Hippocampal formation (tissue), 2 donors: ENCODE measurements at regions not wholly inside any gene's neighbourhood (a gene's known extent, or its start where the extent isn't known, plus 50 kb on each side); places are given as distances from the start of the nearest gene placed in this dataset.

Experiments used
- DNase-seq, 2 donors: peaks; one replicate each; lab custom pipeline; 2025; lab: John Stamatoyannopoulos, UW

DNA sequence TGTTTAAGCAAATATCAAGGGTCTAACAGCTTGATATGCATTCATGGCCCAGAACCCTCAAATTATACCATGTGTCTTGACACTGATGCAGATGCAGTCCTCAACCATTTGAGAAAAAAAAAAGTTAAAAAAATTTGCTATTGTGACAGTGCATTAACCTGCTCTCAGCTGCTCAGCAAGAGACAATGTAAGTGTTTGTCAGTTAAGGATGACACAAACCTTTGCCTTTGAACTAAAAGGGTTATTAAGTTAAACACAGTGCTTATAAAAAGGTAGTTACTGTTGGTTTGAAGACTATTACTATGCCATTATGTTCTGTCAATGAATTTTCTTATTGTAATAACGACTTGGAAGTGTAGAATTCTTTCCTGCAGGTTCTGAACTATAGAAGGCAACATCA lies 655.6 kb upstream of the NEGR1 start:
- DNase-seq, result no peak

DNA sequence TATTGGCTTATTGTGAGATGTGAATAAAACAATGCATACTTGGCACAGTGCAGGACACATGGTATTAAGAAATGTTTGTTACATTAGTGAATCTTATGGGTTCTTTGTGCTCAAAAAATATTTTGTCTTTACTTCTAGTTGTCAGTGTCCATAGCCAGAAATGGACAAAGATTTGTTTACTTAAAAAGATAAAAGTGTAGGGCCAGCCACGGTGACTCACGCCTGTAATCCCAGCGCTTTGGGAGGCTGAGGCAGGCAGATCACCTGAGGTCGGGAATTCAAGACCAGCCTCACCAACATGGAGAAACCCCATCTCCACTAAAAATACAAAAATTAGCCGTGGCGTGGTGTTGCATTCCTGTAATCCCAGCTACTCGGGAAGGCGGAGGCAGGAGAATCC lies 654.6 kb upstream of the NEGR1 start:
- DNase-seq, result no peak

DNA sequence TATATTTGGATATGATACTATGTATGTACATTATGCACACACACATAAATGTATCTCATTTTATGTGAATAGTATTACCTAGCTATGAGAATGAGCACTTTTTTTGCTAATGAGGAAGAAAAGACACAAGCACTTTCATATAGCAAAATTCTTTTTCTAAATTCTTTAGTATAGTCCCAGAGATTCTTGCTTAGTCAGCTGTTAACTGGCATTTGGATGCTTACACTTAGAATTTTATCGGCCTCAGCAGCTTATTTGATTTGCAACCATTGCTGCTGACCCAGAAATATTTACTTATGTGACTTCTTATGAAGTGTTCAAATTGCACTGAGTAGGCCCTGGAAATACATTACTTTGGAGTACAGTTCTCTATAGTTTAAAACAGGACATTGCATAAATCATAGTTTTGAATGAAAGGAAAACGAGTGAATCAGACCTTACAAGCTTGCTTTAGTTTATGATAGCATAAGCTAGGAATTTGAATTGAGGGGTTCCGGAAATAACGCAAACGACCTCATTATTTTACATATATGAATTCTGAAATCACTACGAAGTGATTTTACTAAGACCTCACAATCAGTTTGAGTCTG lies 653.9 kb upstream of the NEGR1 start:
- DNase-seq, result no peak

DNA sequence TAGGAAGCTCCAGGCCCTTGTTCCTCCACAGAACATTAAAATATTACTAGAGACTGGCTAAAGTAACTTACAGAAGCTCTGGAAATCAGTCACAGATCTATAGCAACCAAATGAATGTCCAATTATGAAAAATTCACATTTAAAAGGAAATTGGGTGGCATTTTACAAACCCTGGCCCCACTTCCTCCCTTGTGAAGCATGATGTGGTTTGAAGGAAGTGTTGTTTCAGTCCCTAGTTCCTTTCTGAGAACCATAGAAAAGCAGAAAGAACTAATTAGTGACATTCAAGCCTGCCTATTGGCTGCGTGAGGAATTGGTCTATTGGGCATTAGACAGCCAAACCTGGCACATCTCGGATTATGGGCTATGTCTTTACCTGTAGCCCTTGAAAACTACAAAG lies 649.7 kb upstream of the NEGR1 start:
- no peak for DNase-seq

DNA sequence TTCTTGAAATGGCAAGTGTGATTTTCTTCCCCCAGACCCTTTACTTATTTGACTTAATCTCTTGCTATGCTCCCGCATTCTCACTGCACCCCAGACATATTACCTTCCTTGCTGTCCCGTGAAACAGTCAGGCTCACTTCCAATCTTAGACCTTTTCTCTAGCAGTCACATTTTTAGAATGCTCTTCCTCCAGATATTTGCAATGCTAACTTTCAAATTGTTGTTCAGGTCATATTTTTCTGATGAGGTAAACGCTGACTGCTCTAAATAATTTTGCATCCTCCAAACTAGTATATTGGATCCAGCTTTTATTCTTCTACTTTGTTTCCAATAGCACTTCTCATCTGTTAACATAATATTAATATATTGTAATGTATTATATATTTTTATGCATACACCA lies 648.2 kb upstream of the NEGR1 start:
- no peak for DNase-seq

DNA sequence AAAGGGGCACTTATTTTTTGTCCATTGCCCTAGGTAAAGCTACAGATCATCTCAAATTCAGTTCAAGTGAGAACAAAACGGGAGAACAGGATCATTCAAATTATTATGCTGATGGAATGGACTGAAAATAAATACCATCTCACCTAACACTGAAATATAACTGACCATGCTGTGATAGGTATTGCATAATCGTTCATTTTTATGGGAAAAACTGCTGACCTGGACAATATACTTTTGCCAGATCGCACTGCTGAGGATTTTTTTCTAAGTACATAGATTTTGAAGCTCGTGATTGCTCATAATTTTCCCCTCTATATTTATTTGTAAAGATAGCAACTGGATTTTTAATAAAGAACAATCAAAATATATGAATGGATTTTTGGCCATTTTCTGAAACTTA lies 636.6 kb upstream of the NEGR1 start:
- DNase-seq, result no peak

DNA sequence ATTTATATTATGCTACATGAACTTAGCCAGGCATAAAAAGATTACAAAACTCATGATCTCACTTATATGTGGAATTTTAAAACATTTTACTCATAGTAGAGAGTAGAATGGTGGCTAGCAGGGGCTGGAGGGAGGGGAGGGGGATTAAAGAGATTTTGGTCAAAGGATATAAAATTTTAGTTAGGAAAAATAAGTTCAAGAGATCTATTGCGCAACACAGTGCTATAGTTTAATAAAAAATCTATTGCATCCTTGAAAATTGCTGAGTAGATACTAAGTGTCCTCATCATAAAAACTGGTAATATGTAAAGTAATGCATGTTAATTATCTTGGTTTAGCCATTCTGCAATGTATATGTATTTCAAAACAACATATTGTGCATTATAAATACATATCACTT lies 635.6 kb upstream of the NEGR1 start:
- no peak for DNase-seq

DNA sequence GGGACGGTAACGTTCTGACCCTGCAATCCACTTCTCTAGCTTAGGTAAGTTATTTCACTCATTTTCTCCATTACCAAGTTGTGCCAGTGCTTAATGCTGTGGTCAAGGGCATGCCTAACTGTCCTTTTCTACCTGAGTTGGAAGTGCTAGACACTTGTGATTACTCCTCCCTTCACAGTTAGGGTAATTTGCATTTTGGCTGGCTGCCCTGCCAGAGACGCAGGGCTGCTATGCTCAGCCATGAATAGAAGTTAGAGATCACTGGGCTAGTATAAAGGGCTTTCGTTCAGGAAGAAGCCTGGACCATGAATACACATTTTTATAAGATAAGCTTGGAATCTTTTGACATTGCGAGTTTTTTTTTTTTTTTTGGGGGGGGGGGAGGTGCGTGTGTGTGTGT lies 633.2 kb upstream of the NEGR1 start:
- DNase-seq, result no peak

DNA sequence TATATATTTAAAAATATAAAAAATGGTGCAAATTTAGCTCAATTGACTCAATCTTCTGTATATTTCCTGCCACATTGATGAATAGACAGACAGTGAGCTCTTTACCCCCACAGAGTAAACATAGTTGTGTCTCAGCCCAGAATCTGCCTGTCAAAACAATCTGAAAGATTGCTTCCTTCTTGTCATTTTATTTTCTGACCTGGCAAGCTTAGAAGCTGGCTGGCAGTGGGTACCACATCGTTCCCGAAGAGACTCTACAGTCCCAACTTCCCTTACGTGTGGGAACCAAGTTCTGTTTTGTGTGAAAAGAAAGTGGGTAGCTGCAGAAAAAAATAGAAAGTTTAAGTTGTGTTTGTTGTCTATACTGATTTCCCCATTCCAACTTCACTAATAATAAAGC lies 629.3 kb upstream of the NEGR1 start:
- no peak for DNase-seq

DNA sequence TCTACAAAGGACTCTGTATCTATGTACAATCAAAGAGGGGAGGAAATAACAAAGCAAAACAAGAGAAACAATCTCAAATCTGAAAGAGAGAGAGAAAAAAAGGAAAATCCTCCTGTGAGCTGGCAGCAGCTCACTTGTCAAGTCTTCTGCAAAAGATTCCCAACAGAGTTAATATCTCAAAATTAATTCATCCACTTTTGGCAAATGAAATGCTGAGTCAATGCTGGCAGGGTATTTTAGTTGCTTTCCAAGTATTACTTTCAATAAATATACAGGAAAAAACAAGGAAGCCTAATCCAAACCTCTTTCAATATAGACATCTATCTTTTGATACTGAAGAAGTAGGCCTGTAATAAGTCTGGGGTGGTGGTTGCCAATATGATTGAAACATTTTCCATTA lies 613.9 kb upstream of the NEGR1 start:
- DNase-seq, result no peak

DNA sequence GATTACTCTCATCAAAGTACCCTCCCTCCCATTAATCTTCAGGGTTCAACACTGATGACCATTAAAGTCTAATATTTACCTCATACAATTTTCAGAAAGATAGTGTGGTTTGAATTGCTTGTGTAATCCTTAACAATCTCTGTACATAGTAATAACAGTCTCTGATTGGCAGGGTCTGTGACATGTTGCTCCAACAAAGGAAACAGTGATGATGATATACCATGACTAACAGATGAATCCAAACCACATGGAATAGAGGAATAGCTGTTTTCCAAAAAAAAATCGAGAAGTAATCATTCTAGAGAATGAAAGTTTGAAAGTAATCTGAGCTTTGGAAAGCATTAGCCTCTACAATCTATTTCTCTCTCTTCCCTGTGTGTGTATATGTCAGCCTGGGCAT lies 610.1 kb upstream of the NEGR1 start:
- DNase-seq, result no peak

DNA sequence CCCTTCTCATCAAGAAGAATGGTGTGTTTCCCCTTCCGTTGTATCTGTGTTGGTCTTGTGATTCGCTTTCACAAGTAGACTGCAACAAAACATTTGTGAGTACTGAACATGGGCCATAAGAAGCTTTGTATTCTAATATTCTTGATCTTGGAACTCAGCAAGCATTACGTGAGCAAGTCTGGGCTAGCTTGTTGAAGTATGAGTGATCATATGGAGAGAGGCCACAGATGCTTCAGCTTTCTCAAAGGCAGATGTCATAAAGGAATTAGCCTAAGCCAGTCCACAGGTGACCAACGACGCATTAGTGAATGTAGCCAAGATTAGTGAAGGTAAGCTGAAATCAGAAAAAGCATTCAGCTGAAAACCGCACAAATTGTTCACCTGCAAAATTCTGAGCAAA lies 609.6 kb upstream of the NEGR1 start:
- no peak for DNase-seq

DNA sequence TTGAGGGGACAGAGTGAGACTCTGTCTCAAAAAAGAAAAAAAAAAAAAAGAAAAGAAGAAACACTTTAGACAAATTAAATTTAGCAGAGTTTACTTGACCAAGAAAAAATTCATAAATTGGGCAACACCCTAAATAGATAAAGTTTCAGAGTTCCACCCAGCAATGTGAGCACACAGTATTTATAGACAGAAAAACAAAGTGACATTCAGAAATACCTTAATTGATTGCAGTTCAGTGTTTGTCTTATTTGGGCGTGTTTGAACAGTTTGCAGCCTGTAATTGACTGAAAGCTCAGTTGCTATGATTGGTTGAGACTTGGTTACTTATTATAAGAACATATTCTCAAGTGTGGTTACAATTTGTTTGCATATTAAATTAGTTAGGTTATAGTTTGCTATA lies 603.5 kb upstream of the NEGR1 start:
- DNase-seq, result no peak

DNA sequence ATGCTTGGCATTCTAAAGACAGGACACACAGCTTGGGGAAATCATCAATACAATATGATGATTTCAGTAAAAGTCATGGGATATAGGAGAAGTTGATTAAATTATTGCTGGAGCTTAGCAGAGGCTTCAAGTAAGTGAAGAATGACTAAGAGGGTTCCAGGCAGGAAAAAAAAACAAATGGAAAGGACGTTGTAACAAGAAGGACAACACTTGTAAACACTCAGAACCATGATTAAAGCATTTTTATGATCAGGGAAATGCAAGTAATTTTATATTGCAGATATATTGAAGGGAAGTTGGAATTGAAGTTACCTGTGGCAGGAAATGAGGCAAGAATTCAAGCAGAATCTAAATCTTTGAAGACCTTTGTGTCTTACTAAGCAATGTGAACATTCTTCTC lies 602.7 kb upstream of the NEGR1 start:
- no peak for DNase-seq

DNA sequence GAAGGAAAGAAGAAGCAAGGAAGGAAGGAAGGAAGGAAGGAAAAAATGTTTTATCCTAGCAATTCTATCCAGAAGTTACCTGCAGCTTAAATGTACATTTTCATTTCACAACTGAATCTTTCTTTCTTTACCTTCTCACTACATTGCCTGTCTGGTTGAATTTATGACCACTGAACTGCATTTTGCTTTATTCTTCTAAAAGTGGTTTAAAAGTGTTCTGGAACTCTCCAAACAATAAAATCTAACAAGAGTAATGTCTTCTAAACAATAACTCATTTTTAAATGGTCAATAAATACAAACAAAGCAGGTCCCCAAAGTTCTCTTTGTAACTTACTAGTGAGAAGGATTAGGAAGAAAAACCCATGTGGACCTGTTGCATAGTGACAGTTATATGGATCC lies 587.5 kb upstream of the NEGR1 start:
- DNase-seq, result no peak

DNA sequence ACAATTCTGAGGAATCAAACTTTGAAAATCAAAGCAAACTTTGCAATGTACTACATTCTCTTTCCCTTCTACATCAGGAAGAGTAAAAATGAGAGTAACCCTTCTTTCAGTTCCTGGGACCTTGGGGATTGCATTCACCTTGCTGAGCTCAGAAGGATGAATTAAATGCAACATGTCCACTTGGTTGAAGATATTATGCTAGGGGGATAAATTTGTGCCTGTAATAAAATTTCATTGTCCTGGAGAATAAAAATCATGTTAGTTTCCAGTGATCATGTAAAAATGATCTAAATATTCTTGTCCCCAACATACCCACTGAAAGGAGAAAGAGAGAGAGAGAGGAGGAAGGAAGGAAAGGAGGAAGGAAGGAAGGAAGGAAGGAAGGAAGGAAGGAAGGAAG lies 587.1 kb upstream of the NEGR1 start:
- no peak for DNase-seq

DNA sequence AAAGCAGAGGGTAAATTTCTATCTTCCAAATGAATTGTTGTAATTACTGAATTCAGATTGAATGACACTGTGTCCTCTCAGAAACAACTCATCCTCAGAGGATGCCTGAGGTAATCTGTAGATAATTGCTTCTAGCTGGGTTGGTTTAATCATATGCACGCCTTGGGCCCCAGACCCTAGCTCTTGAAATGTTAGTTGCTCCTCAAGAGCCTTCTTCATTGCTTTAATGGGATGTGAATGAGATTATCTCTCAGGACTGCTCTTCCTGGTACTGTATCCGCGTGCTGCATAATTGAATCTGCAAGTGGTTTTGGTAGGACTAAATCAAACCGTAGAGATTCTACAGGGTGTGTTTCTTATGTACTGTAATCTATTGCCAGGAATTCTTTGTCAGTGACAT lies 569.3 kb upstream of the NEGR1 start:
- DNase-seq, result no peak

DNA sequence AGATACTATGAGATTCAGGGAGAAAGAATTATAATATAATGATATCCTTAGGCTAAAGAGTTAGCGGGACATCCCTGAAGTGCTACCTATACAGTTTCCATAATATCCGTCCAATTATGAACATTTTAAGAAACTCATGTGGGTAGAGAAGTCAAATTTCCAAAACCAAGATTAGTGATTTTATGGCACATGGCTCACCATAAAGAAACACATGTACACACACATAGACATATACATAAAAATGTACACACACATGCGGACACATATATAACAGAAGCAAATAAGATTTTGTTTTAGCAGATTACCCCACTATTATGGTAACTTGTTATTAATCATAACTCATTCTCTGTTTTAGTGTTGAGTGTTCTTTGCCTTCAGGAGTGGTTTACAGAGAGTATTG lies 566.7 kb upstream of the NEGR1 start:
- DNase-seq, result no peak

DNA sequence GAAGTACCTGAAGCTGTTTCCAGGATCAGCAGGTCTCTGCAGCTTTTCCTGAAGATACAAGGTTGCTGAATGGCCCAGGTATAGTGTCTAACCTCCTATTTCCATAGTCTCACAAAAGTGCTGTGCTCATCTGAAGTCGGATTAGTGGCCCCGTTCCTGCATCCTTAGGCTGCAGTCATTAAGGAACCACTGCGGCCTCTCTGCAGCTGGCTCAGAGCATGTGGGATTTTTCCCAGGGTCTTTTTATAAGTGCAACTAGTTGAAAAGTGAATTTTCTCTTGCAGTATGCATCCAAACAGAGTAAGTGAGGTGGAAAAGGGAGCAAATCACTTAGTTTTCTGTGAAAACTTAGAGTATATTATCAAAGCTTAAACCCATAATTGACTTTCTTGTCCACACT lies 565.3 kb upstream of the NEGR1 start:
- no peak for DNase-seq

DNA sequence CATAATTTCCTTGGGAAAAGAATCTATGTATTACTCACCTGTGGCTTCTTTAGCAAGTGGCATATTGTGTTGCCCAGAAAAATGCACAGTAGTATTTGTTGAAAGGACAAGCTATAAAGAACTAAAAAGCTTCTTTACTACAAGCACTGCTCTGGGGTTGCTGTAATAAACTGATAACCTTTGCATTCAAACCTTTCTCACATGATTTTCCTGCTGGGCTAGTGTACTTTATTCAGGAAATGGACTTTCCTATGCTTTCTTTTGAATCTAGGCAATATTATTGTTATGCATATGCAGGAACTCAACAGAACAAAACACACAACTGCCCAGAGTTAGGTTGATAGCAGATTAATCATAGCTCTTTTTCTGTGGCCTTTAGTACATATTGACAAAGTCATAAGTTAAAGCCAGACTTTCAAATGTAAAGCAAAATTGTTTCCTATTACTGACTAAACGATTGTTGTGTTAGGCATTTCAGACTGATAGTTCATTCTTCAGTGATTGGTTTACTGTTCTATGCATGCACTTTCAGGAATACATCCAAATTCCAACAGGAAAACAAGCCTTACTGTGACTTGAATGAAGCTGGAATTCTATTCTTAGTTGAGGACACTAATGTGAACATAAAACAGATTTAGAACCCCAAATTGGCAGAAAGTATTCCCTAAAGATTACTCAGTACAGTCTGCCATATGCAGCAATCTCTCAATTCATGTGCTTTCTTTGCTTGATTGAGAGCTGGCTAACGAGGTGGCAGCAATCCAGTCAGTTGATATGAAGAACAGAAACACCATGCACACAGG lies 564.3 kb upstream of the NEGR1 start:
- DNase-seq, result no peak

DNA sequence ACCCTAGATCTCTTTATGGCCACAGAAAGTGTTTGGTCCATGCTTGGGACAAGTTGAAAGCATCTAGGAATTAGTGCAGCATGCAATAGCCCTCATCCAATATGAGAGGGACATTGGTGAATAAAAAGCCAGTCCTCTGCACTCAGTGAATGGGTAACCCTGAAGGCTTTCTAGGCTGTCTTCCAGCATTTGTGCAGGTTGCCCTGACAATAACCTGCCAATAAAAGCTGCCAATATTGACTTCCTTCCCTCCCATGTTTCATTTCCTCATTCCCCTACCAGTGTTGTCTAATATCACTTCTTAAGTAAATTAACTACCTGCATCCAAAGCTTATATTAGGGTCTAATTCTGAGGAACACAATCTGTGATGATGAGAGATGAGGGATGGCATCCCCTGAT lies 563.6 kb upstream of the NEGR1 start:
- DNase-seq, result no peak

DNA sequence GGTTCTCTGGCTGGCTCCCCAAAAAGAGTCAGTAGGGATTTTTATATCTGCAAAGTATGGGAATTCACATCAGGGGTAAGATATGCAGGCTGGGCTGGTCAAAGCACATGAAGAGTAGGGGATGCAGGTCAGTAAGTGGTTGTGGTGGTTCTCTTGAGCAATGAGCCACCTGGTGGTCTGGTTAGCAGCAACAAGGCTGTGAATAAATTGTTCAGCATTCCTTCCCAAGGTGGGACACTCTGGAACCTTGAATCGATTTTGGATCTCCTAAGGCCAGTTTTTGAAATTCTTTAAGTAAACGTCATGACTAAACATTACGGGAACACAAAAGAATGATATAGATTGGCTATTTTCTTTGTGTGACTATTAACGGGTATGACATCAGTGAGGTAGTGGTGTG lies 563.0 kb upstream of the NEGR1 start:
- DNase-seq, result no peak

DNA sequence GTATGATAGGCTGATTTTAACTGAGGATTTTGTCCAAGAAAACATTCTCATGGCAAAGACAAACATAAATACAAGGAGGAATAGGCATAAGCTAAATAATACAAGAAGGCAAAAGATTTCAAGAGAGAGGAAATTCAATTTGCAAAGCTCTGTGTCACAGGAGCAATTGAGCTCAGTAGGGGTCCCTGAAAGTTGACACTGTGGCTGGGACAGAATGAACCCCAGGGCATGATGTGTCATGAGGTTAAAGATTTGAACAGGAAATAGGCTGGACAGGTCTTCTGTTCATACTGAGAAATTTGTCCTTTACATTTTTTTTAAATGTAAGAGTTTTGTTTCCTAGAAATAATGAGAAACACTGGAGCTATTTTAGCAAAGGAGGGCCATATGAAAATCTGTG lies 555.4 kb upstream of the NEGR1 start:
- DNase-seq, result no peak
